ENCODE measurements at regions not wholly inside any gene's neighbourhood (a gene's known extent, or its start where the extent isn't known, plus 50 kb on each side); places are given as distances from the start of the nearest gene placed in this dataset.
"Not testable (repeated sequence)": the region's sequence is repeated elsewhere in the genome, so short reads cannot be mapped to it uniquely, and the experiment has no call there.

DNA sequence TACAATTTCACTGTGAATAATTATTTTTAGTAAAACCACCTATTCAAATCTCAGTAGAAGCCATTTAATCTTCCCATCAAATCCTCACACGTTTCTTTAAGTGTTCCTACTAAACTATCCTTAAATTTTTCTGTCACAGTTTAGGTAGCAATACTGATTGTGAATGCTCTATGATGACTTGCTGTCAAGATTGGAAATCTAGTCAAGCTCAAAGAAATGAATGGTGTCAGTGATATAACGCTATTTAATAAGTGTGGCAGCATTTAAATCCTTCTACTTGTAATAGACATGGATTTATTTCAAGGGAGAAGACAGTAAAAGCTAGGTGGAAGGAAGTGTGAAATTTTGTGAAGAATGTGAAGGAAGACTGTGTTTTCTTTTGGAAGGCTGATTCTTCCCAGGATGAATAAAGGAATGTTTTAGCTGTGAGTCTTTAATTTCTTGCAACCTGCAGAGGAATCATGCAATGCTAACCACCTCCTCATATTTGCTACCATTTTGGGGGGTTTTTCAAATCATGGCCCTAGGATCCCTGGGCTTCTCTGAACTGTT is 936.7 kb upstream of the NEGR1 start:
- Histone ChIP-seq H3K27me3 (ENCODE audit: control insufficient read depth, insufficient read depth, low read length) (no peaks in the 10 kb centered on the region), H3K36me3 (ENCODE audit: control insufficient read depth, insufficient read depth, low read length) (no peaks in the 10 kb centered on the region), H3K9me3 (ENCODE audit: control insufficient read depth in 2 of 2, low read length in 2 of 2) (peaks cover 0 to 4% of the 10 kb centered on the region in 2 experiments), H3K4me3 (ENCODE audit: low read depth, low read length) (no peak overlapping the region), H3K4me1 (ENCODE audit: control insufficient read depth, insufficient read depth, low read length, poor library complexity, severe bottlenecking) (no peaks in the 10 kb centered on the region), H3K27ac (ENCODE audit: insufficient read depth, low read length, poor library complexity, severe bottlenecking) (no peak overlapping the region)
- H3K36me3 Mint-ChIP-seq, result peaks cover 5% of the 10 kb centered on the region
- H3K27ac Mint-ChIP-seq, result no peak overlapping the region
- peaks cover 2 to 21% (median 8%) of the 10 kb centered on the region in 7 donors for H3K9me3 Mint-ChIP-seq
- H3K4me3 Mint-ChIP-seq, result no peak overlapping the region
- ATAC-seq (ENCODE audit: low read depth in 2 of 2) (no peak), DNase-seq (no peak)
- H3K4me1 Mint-ChIP-seq, result no peaks in the 10 kb centered on the region
- H3K27me3 Mint-ChIP-seq, result no peaks in the 10 kb centered on the region

DNA sequence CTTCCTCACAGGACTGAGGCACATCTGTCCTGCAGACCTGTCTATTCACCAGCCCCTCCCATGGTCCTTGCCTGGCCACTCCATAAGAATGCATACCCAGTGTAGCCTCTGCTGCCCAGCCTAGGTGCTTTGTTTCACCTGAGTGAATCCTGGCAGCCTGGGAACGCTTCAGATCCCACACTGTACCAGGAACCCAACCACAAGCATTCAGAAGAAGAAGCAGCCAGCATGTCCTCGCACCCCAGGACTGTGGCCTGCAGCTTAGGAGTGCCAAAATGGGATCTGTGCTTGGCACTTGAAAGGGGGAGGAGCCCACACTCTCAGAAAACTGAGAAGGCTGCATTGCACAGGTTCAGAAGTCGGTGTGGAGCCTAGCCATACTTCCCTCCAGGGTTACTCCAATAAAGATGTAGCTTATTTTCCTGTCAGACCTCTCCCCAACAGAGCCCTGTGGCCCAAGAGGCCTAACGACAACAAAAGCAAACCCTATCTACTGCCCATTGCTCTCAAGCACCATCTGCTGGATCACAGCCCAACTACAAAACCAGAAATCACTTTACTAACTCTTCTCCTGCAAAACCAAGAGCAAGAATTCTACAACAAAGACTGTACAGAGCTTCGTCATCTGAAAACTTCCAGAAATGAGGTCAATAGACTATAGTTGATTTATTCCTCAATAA is 923.1 kb upstream of the NEGR1 start:
- H3K36me3 ChIP-seq (ENCODE audit: control insufficient read depth, insufficient read depth, low read length), result no peaks in the 10 kb centered on the region
- H3K27me3 Mint-ChIP-seq, result no peaks in the 10 kb centered on the region
- H3K4me1 ChIP-seq (ENCODE audit: control insufficient read depth, insufficient read depth, low read length, poor library complexity, severe bottlenecking), result no peaks in the 10 kb centered on the region
- H3K36me3 Mint-ChIP-seq, result no peaks in the 10 kb centered on the region
- ATAC-seq (ENCODE audit: low read depth in 2 of 2) (no peak), DNase-seq (no peak)
- no peaks in the 10 kb centered on the region for H3K4me1 Mint-ChIP-seq
- no peaks in the 10 kb centered on the region for H3K27me3 ChIP-seq (ENCODE audit: control insufficient read depth, insufficient read depth, low read length)
- no peak overlapping the region for H3K27ac Mint-ChIP-seq
- H3K27ac ChIP-seq (ENCODE audit: insufficient read depth, low read length, poor library complexity, severe bottlenecking), result no peak overlapping the region
- peaks cover 0 to 13% of the 10 kb centered on the region in 2 experiments for H3K9me3 ChIP-seq (ENCODE audit: control insufficient read depth in 2 of 2, low read length in 2 of 2)
- no peak overlapping the region for H3K4me3 ChIP-seq (ENCODE audit: low read depth, low read length)
- no peak overlapping the region for H3K4me3 Mint-ChIP-seq
- H3K9me3 Mint-ChIP-seq, result peaks cover 2 to 26% (median 10%) of the 10 kb centered on the region in 7 donors

DNA sequence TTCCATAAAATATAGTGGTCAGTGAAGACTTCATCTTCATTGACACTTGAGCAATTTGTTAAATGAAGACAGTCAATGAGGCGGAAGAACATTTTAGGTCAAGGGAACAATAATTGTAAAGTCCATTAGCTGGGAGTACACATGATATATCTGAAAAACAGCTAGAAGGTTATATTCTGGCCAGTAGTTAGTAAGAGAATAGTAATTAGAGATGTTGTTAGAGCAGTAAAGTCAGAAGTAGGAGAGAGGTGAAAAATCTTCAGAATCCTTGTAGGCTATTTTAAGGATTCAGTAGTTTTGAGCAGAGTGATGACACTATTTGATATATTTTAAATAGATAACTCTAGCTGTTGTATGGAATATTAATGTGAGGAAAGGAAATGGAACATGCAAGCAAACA is 915.6 kb upstream of the NEGR1 start:
- Mint-ChIP-seq H3K27me3 (no peaks in the 10 kb centered on the region), H3K27ac (no peak overlapping the region), H3K9me3 (peaks cover 0 to 17% (median 7%) of the 10 kb centered on the region in 7 donors), H3K36me3 (no peaks in the 10 kb centered on the region), H3K4me1 (no peaks in the 10 kb centered on the region), H3K4me3 (no peak overlapping the region)
- peaks cover 0 to 3% of the 10 kb centered on the region in 2 experiments for H3K9me3 ChIP-seq (ENCODE audit: control insufficient read depth in 2 of 2, low read length in 2 of 2)
- ATAC-seq (ENCODE audit: low read depth in 2 of 2) (no peak), DNase-seq (no peak)
- H3K4me3 ChIP-seq (ENCODE audit: low read depth, low read length), result no peak overlapping the region
- H3K27me3 ChIP-seq (ENCODE audit: control insufficient read depth, insufficient read depth, low read length), result no peaks in the 10 kb centered on the region
- H3K4me1 ChIP-seq (ENCODE audit: control insufficient read depth, insufficient read depth, low read length, poor library complexity, severe bottlenecking), result no peaks in the 10 kb centered on the region
- H3K36me3 ChIP-seq (ENCODE audit: control insufficient read depth, insufficient read depth, low read length), result no peaks in the 10 kb centered on the region
- no peak overlapping the region for H3K27ac ChIP-seq (ENCODE audit: insufficient read depth, low read length, poor library complexity, severe bottlenecking)

DNA sequence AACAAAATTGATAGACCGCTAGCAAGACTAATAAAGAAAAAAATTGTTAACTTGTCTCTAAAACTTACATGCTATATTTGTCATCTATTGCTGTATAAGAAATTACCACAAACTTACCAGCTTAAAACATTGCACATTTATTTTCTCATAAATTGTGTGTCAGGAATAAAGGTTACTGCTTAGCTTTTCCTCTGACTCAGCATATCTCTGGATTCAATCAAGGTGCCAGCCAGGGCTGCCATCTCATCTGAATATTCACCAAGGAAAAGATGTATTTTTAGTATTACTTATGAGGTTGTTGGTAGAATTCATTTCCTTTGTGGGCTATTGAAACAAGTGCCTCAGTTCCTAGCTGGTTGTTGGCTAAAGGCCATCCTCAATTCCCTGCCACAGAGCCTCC is 912.6 kb upstream of the NEGR1 start:
- Histone ChIP-seq H3K36me3 (ENCODE audit: control insufficient read depth, insufficient read depth, low read length) (no peaks in the 10 kb centered on the region), H3K9me3 (ENCODE audit: control insufficient read depth in 2 of 2, low read length in 2 of 2) (peaks cover 0 to 3% of the 10 kb centered on the region in 2 experiments), H3K27me3 (ENCODE audit: control insufficient read depth, insufficient read depth, low read length) (no peaks in the 10 kb centered on the region), H3K27ac (ENCODE audit: insufficient read depth, low read length, poor library complexity, severe bottlenecking) (no peak overlapping the region), H3K4me1 (ENCODE audit: control insufficient read depth, insufficient read depth, low read length, poor library complexity, severe bottlenecking) (no peaks in the 10 kb centered on the region), H3K4me3 (ENCODE audit: low read depth, low read length) (no peak overlapping the region)
- ATAC-seq (ENCODE audit: low read depth in 2 of 2), result no peak
- H3K4me3 Mint-ChIP-seq, result no peak overlapping the region
- DNase-seq, result no peak
- no peaks in the 10 kb centered on the region for H3K4me1 Mint-ChIP-seq
- peaks cover 0 to 13% (median 5%) of the 10 kb centered on the region in 7 donors for H3K9me3 Mint-ChIP-seq
- H3K27me3 Mint-ChIP-seq, result no peaks in the 10 kb centered on the region
- no peaks in the 10 kb centered on the region for H3K36me3 Mint-ChIP-seq
- peak overlapping the region in 1 of 3 donors; percentile 5 for H3K27ac Mint-ChIP-seq

DNA sequence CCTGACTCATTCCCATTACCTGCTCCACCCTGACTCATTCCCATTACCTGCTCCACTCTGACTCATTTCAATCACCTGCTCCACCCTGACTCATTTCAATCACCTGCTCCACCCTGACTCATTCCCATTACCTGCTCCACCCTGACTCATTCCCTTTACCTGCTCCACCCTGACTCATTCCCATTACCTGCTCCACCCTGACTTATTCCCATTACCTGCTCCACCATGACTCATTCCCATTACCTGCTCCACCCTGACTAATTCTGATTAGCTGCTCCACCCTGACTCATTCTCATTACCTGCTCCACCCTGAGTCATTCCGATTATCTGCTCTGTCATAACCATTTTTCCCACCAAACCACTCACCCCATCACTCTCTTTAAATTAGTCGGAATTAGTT is 901.2 kb upstream of the NEGR1 start:
- ATAC-seq (ENCODE audit: low read depth in 2 of 2); H3K27me3 Mint-ChIP-seq: not testable (repeated sequence)
- peaks cover 0 to 10% (median 3%) of the 10 kb centered on the region in 7 donors for H3K9me3 Mint-ChIP-seq

DNA sequence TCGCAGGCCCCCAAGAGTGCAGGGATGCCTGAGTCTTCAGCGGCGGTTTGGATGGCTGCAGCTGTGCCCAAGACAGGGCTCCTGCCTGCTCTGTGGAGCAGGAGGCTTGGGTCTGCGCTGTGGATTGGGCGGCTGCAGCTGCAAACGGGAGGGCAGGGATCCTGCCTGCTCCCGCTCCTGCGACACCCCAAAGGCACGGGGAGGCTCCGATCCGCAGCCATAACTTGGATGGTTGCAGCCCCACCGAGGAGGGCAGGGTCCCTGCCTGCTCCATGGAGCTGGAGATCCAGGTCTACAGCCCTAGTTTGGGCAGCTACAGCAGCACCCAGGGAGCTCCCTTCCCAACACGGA is 898.8 kb upstream of the NEGR1 start:
- Histone ChIP-seq H3K9me3 (ENCODE audit: control insufficient read depth in 2 of 2, low read length in 2 of 2) (peaks cover 2 to 4% of the 10 kb centered on the region in 2 experiments), H3K4me1 (ENCODE audit: control insufficient read depth, insufficient read depth, low read length, poor library complexity, severe bottlenecking) (no peaks in the 10 kb centered on the region), H3K27me3 (ENCODE audit: control insufficient read depth, insufficient read depth, low read length) (no peaks in the 10 kb centered on the region), H3K27ac (ENCODE audit: insufficient read depth, low read length, poor library complexity, severe bottlenecking) (no peak overlapping the region), H3K4me3 (ENCODE audit: low read depth, low read length) (no peak overlapping the region), H3K36me3 (ENCODE audit: control insufficient read depth, insufficient read depth, low read length) (no peaks in the 10 kb centered on the region)
- ATAC-seq (ENCODE audit: low read depth in 2 of 2) (no peak), DNase-seq (no peak)
- Mint-ChIP-seq H3K27me3 (no peaks in the 10 kb centered on the region), H3K9me3 (peaks cover 0 to 10% (median 3%) of the 10 kb centered on the region in 7 donors), H3K27ac (no peak overlapping the region), H3K4me1 (no peaks in the 10 kb centered on the region), H3K4me3 (no peak overlapping the region), H3K36me3 (no peaks in the 10 kb centered on the region)

More for the DNA sequence above, 901.2 kb upstream of the NEGR1 start:
- H3K4me3 Mint-ChIP-seq; H3K4me1 Mint-ChIP-seq; H3K36me3 ChIP-seq (ENCODE audit: control insufficient read depth, insufficient read depth, low read length); H3K36me3 Mint-ChIP-seq; H3K4me1 ChIP-seq (ENCODE audit: control insufficient read depth, insufficient read depth, low read length, poor library complexity, severe bottlenecking); H3K27ac Mint-ChIP-seq; H3K27me3 ChIP-seq (ENCODE audit: control insufficient read depth, insufficient read depth, low read length); H3K4me3 ChIP-seq (ENCODE audit: low read depth, low read length); H3K27ac ChIP-seq (ENCODE audit: insufficient read depth, low read length, poor library complexity, severe bottlenecking); H3K9me3 ChIP-seq (ENCODE audit: control insufficient read depth in 2 of 2, low read length in 2 of 2); DNase-seq: not testable (repeated sequence)

DNA sequence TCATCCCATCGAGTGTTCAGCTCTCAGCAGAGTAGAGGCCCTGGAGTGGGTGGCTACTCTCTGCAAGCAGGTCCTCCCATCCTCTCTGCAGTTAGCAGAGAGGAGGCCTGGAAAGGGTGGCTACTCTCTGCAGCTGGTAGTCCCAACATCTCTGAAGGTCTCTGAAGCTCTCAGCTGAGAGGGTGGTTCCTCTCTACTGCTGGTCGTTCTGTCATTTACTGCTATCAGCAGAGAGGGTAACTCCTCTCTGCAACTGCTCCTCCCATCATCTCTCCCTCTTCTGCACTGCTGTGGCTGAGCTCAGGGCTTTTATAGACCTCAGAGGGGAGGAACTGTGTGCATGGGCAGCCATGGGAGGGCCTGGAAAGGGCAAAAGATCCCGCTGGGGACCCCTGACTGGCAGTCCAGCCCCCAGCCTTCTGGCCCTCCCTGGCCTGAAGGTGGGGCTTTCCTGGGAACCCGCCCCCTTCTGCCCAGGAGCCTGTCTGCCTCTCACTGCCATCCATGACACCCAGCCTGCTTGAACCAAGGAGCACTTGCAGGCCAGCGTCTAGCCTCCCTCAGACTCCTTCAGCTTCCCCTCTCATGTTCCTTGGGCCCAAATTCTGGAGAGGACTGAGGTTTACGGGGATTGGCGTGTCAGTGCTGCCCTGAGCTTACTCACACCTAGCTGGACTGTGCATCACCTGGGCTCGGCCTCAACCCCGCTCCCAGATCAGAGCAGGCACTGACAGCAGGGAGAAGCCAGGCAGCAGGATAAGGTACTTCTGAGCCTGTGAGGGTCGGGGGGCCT is 898.3 kb upstream of the NEGR1 start:
- no peak for DNase-seq
- H3K4me1 ChIP-seq (ENCODE audit: control insufficient read depth, insufficient read depth, low read length, poor library complexity, severe bottlenecking), result no peaks in the 10 kb centered on the region
- no peaks in the 10 kb centered on the region for H3K36me3 ChIP-seq (ENCODE audit: control insufficient read depth, insufficient read depth, low read length)
- H3K4me3 ChIP-seq (ENCODE audit: low read depth, low read length), result no peak overlapping the region
- Mint-ChIP-seq H3K27ac (no peak overlapping the region), H3K4me1 (no peaks in the 10 kb centered on the region), H3K36me3 (no peaks in the 10 kb centered on the region), H3K27me3 (no peaks in the 10 kb centered on the region), H3K4me3 (no peak overlapping the region), H3K9me3 (peaks cover 0 to 10% (median 3%) of the 10 kb centered on the region in 7 donors)
- peak in 1 of 2 donors; percentile 8 for ATAC-seq (ENCODE audit: low read depth in 2 of 2)
- no peaks in the 10 kb centered on the region for H3K27me3 ChIP-seq (ENCODE audit: control insufficient read depth, insufficient read depth, low read length)
- peaks cover 2 to 4% of the 10 kb centered on the region in 2 experiments for H3K9me3 ChIP-seq (ENCODE audit: control insufficient read depth in 2 of 2, low read length in 2 of 2)
- no peak overlapping the region for H3K27ac ChIP-seq (ENCODE audit: insufficient read depth, low read length, poor library complexity, severe bottlenecking)

Data from CD4-positive, CD25-positive, alpha-beta regulatory T cell (primary cell).